Activated naive CD4-positive, alpha-beta T cell treated with anti-CD3 and anti-CD28 coated beads for 36 hours (primary cell): ENCODE measurements at regions not wholly inside any gene's neighbourhood (a gene's known extent, or its start where the extent isn't known, plus 50 kb on each side); places are given as distances from the start of the nearest gene placed in this dataset.

Experiments
- CTCF ChIA-PET: fragments of 350-600 bp; sonication (Branson Sonifier 250); formaldehyde crosslinking; loops from one replicate; lab custom pipeline; 2021; ENCODE audit warnings: antibody characterized with exemption; lab: Charles Lee
- DNase-seq: peaks from one replicate; pipeline ENCODE4 v3.0.0-alpha.2; 2020
- H3K27ac Mint-ChIP-seq: one replicate; pipeline ENCODE4 v1.8.0; 2021; ENCODE audit warnings: mild to moderate bottlenecking, mixed read lengths
- H3K27me3 Mint-ChIP-seq: one replicate; pipeline ENCODE4 v1.8.0; 2021; ENCODE audit warnings: low read depth, mixed read lengths
- H3K36me3 Mint-ChIP-seq: one replicate; pipeline ENCODE4 v1.8.0; 2021; ENCODE audit warnings: low read depth, mixed read lengths
- H3K4me1 Mint-ChIP-seq: one replicate; pipeline ENCODE4 v1.8.0; 2021; ENCODE audit warnings: low read depth, mixed read lengths
- H3K4me3 Mint-ChIP-seq: one replicate; pipeline ENCODE4 v1.8.0; 2021; ENCODE audit warnings: mild to moderate bottlenecking, moderate library complexity, mixed read lengths
- H3K9me3 Mint-ChIP-seq: one replicate; pipeline ENCODE4 v1.8.0; 2021; ENCODE audit warnings: mixed read lengths
- intact Hi-C: fragments of 100-400 bp; cut with micrococcal nuclease; formaldehyde crosslinking; loops from one replicate; pipeline ENCODE4 v1.15.1; 2023

GRCh38 chr9:90966480-90967144, 165.0 kb downstream of the SYK start:
- DNase-seq, result no peak
- H3K9me3 Mint-ChIP-seq, result no peaks in the 10 kb centered on the region
- H3K27ac Mint-ChIP-seq, result no peak overlapping the region
- no peaks in the 10 kb centered on the region for H3K36me3 Mint-ChIP-seq
- intact Hi-C loops, result no loop called here
- H3K4me3 Mint-ChIP-seq, result no peak overlapping the region
- CTCF ChIA-PET, result interaction anchor here (0.6 to 1.7 kb wide), 4 partner anchors 27 to 173 kb away, joined by 3 to 4 read pairs (median 3); no protein-coding TSS in a partner anchor
- H3K4me1 Mint-ChIP-seq, result peaks cover 9% of the 10 kb centered on the region
- H3K27me3 Mint-ChIP-seq, result peaks cover 17% of the 10 kb centered on the region

DNA sequence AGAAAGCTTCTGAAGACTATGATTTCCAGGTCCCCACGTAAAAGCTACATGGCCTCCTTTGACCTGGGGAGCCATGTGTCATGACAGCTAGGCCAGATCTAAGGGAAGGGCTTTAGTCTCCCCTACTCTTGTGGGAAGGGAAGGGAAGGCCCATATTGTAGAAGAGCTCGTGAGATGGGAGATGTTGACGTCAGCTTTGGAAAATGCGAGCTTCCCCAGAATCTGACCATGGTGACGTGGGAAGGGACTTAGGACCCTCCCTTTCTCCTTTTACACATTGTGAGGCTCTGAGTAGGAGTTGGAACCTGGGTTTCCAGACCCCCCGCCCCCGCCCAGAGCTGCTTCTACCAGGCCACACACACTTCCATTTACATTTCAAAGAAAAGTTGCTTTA, 165.5 kb downstream of the SYK start:
- Mint-ChIP-seq H3K9me3 (no peaks in the 10 kb centered on the region), H3K4me1 (peaks cover 9% of the 10 kb centered on the region)
- CTCF ChIA-PET, result interaction anchor here (0.6 to 1.7 kb wide), 4 partner anchors 27 to 172 kb away, joined by 3 to 4 read pairs (median 3); no protein-coding TSS in a partner anchor

GRCh38 chr9:90969021-90969675, 167.5 kb downstream of the SYK start:
- H3K27me3 Mint-ChIP-seq, result peaks cover 9% of the 10 kb centered on the region
- no peak for DNase-seq
- CTCF ChIA-PET, result no interaction called here
- intact Hi-C loops, result no loop called here
- no peaks in the 10 kb centered on the region for H3K9me3 Mint-ChIP-seq
- peaks cover 9% of the 10 kb centered on the region for H3K4me1 Mint-ChIP-seq
- H3K36me3 Mint-ChIP-seq, result no peaks in the 10 kb centered on the region
- H3K4me3 Mint-ChIP-seq, result no peak overlapping the region
- no peak overlapping the region for H3K27ac Mint-ChIP-seq

More for the DNA sequence above, 165.5 kb downstream of the SYK start:
- no peak overlapping the region for H3K4me3 Mint-ChIP-seq
- no peak overlapping the region for H3K27ac Mint-ChIP-seq
- H3K36me3 Mint-ChIP-seq, result no peaks in the 10 kb centered on the region
- peaks cover 17% of the 10 kb centered on the region for H3K27me3 Mint-ChIP-seq
- no peak for DNase-seq
- intact Hi-C loops, result no loop called here

DNA sequence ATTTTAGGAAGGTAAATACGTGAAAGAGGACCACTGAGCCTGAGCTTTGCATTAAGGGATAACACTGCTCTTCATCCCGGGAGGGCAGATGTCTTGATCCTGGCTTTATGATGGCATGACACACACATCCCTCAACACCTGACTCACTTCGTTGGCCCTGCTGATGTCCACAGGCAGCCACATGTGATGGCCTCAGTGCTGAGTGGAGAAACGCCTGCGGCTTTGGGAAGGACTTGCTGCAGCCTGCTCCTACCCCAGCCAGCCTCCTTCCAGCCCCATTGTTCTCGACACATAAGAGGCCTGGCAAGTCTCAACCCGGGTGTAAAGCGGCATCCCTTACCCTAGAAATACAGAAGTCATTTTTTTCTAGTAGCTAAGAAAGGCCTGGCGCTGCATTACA, 169.0 kb downstream of the SYK start:
- CTCF ChIA-PET, result no interaction called here
- intact Hi-C loops, result no loop called here
- no peak overlapping the region for H3K27ac Mint-ChIP-seq
- no peak overlapping the region for H3K4me3 Mint-ChIP-seq
- no peaks in the 10 kb centered on the region for H3K36me3 Mint-ChIP-seq
- no peak for DNase-seq
- H3K9me3 Mint-ChIP-seq, result no peaks in the 10 kb centered on the region
- H3K4me1 Mint-ChIP-seq, result peaks cover 6% of the 10 kb centered on the region
- peaks cover under 1% of the 10 kb centered on the region for H3K27me3 Mint-ChIP-seq

- Mint-ChIP-seq H3K9me3 (no peaks in the 10 kb centered on the region), H3K36me3 (no peaks in the 10 kb centered on the region), H3K4me3 (no peak overlapping the region), H3K27me3 (no peaks in the 10 kb centered on the region), H3K4me1 (no peaks in the 10 kb centered on the region), H3K27ac (no peak overlapping the region)
- no peak for DNase-seq
- CTCF ChIA-PET, result no interaction called here
- intact Hi-C loops, result no loop called here
Observed at GRCh38 chr9:90972057-90972456, 170.4 kb downstream of the SYK start.

DNA sequence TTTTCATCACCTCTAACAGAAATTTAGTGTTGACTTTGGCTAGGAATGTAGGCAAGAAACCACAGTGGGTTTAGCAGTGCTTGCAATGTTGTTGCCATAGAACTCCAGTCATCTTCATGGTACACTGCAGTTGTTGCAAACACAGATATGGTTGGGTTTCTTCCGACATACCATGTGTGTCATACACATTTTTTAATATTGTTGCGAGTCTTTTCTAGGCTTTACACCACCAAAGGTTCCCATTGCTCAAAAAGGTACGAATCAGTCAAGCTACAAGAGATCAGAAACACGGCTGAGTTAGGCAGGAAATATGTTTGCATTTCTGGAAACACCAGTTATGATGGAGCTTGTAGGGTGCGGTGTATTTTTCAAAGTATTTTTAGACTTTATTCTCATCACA, 172.4 kb downstream of the SYK start:
- Mint-ChIP-seq H3K4me3 (no peak overlapping the region), H3K27me3 (no peaks in the 10 kb centered on the region), H3K27ac (no peak overlapping the region), H3K9me3 (no peaks in the 10 kb centered on the region), H3K4me1 (no peaks in the 10 kb centered on the region), H3K36me3 (no peaks in the 10 kb centered on the region)
- no peak for DNase-seq
- CTCF ChIA-PET, result no interaction called here
- intact Hi-C loops, result no loop called here

DNA sequence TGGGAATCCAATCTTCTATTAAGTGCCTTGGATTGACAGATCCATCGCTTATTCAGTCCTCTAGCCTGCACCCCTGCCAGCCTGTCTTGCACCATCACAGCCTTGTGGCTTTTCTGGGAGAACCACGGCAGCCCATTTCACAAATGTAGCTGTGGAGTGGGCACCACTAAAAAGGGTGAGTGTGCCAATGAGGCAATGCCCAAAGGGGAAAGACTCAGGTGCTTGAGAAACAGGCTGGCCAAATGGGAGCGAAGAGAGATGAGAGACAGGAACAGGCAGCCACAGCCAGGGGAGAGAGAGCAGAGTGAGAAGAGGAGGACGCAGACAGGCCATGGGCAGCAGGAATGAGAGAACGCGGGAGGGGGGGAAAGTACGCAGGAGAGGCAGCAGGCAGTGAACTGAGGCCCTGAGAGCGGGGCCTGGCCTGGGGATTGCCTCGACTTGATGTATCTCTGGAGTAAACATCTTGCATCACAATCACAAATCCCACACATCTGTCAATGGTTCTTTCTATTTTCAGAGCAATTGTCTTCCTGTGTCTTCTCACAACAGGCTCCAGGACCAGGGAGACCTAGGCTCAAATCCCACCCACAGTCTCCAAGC, 173.1 kb downstream of the SYK start:
- no peak overlapping the region for H3K4me3 Mint-ChIP-seq
- no peaks in the 10 kb centered on the region for H3K4me1 Mint-ChIP-seq
- no peaks in the 10 kb centered on the region for H3K9me3 Mint-ChIP-seq
- no peaks in the 10 kb centered on the region for H3K36me3 Mint-ChIP-seq
- CTCF ChIA-PET, result no interaction called here
- DNase-seq, result no peak
- intact Hi-C loops, result no loop called here
- H3K27me3 Mint-ChIP-seq, result no peaks in the 10 kb centered on the region
- H3K27ac Mint-ChIP-seq, result no peak overlapping the region

GRCh38 chr9:90975781-90976538, 174.3 kb downstream of the SYK start:
- no peaks in the 10 kb centered on the region for H3K9me3 Mint-ChIP-seq
- H3K36me3 Mint-ChIP-seq, result no peaks in the 10 kb centered on the region
- H3K27me3 Mint-ChIP-seq, result no peaks in the 10 kb centered on the region
- intact Hi-C loops, result no loop called here
- H3K4me1 Mint-ChIP-seq, result no peaks in the 10 kb centered on the region
- no peak for DNase-seq
- H3K27ac Mint-ChIP-seq, result no peak overlapping the region
- CTCF ChIA-PET, result no interaction called here
- H3K4me3 Mint-ChIP-seq, result no peak overlapping the region

DNA sequence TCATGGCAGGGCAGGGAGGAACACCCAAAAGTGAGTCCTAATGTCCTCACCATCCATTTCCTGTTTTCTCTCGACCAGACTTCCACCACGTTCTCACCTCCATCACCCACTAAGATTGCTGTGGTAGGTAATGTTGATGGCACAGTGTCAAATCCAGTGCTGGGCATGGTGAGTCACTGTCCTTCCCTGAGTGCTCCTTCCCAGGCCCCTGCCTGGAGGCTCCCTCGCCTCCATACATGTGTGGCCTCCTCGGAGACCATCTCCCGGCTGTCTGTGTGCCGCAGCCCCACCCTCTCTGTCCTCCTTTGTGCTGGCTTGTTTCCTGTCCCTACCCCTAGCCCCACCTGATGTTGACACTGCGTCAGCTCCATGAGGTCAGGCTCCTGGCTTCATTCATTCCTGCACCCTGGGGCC, 177.5 kb downstream of the SYK start:
- Mint-ChIP-seq H3K4me1 (no peaks in the 10 kb centered on the region), H3K27me3 (no peaks in the 10 kb centered on the region), H3K36me3 (no peaks in the 10 kb centered on the region), H3K27ac (no peak overlapping the region), H3K9me3 (no peaks in the 10 kb centered on the region), H3K4me3 (no peak overlapping the region)
- no peak for DNase-seq
- CTCF ChIA-PET, result no interaction called here
- intact Hi-C loops, result no loop called here

DNA sequence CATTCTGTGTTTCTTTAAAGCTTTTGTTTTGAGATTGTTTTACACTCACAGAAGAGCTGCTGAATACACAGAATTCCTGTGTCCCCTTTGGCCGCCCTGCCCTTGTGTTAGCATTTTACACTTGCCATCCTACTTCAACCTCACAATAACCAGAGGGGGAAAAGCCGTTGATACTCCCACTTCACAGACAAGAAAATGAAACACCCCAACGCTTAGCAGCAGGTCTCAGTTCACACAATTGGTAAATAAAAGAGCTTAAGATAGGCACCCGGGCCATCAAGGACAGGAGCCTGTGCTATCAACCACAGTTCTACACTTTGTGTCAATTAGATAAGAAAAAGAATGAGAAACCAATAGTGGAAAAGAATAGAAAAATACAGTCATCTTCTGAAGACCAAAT, 178.0 kb downstream of the SYK start:
- intact Hi-C loops, result no loop called here
- H3K27ac Mint-ChIP-seq, result no peak overlapping the region

GRCh38 chr9:90981726-90982125, 180.1 kb downstream of the SYK start:
- Mint-ChIP-seq H3K36me3 (no peaks in the 10 kb centered on the region), H3K4me3 (no peak overlapping the region), H3K27me3 (peaks cover 2% of the 10 kb centered on the region), H3K27ac (no peak overlapping the region), H3K9me3 (no peaks in the 10 kb centered on the region), H3K4me1 (no peaks in the 10 kb centered on the region)
- intact Hi-C loops, result no loop called here
- DNase-seq, result no peak
- CTCF ChIA-PET, result interaction anchor here (0.6 kb wide), 1 partner anchor 443 kb away, joined by 3 read pairs; no protein-coding TSS in a partner anchor

More for the DNA sequence above, 178.0 kb downstream of the SYK start:
- no peak overlapping the region for H3K4me3 Mint-ChIP-seq
- CTCF ChIA-PET, result interaction anchor here (0.6 kb wide), 1 partner anchor 954 kb away, joined by 3 read pairs; no protein-coding TSS in a partner anchor
- no peaks in the 10 kb centered on the region for H3K36me3 Mint-ChIP-seq
- DNase-seq, result no peak
- H3K9me3 Mint-ChIP-seq, result no peaks in the 10 kb centered on the region
- H3K4me1 Mint-ChIP-seq, result no peaks in the 10 kb centered on the region
- H3K27me3 Mint-ChIP-seq, result no peaks in the 10 kb centered on the region

DNA sequence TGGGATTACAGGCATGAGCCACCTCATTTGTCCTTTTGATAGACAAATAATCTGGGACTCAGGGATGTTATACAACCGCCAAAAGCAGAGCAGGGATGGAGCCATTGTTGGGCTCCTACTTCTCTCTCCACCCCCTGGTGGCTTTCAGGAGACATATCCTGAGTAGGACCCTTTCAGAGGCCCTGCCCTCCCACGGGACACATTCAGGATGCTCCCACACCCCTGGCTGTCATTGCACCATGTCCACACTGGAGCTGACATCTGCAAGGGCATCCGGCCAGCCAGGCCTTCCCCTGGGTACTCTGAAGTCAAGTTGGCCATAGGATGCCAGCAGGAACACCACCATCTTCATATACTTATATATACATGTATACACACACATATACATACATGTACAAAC, 181.8 kb downstream of the SYK start:
- intact Hi-C loops, result no loop called here
- CTCF ChIA-PET, result no interaction called here

More for the DNA sequence above, 181.8 kb downstream of the SYK start:
- Mint-ChIP-seq H3K27me3 (peaks cover 2% of the 10 kb centered on the region), H3K9me3 (no peaks in the 10 kb centered on the region), H3K27ac (no peak overlapping the region), H3K36me3 (no peaks in the 10 kb centered on the region), H3K4me3 (no peak overlapping the region), H3K4me1 (no peaks in the 10 kb centered on the region)
- no peak for DNase-seq
